ENCODE measurements at regions not wholly inside any gene's neighbourhood (a gene's known extent, or its start where the extent isn't known, plus 50 kb on each side); places are given as distances from the start of the nearest gene placed in this dataset.

DNA sequence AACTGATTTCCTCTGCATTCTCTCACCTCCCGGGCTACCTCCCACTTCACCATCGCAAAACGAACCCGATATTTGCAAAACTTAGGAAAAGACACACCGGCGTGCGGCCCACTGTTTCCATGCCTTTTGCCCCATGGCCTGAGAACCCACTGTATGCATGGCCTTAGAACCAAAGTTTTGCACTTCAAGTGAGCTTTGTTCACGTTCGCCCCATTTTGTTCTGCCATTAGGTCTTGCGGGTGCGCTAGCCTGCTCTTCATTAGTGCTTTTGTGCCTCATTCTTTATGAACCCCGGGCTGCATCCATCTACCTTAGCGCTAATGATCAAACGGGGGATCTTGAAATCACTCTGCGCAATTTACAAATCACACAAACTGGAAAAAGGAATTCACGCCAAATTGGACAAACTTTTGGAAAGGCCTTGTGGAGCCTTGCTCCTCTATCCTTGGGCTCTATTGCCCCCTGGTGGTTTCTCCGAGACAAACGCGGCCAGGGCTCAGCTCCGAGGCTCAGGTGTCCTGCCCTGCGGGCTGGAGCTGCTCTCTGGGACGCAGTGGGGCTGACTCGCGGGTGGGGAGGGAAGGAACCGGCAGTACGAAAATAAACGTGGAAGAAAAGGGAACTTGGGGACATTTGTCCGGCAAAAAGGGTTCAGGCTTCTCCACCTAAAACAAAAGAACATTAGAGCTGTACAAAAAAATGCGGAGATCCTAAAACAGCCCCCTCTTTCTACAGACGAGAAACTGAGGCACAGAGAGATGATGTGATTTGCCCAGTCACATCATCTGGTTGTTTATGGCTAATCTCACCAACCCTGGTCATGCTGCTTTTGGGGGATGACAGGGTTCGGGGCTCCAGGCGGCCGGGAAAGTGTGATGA lies 300.4 kb upstream of the NFE2L3 start:
- TF ChIP-seq, protein P1, sequence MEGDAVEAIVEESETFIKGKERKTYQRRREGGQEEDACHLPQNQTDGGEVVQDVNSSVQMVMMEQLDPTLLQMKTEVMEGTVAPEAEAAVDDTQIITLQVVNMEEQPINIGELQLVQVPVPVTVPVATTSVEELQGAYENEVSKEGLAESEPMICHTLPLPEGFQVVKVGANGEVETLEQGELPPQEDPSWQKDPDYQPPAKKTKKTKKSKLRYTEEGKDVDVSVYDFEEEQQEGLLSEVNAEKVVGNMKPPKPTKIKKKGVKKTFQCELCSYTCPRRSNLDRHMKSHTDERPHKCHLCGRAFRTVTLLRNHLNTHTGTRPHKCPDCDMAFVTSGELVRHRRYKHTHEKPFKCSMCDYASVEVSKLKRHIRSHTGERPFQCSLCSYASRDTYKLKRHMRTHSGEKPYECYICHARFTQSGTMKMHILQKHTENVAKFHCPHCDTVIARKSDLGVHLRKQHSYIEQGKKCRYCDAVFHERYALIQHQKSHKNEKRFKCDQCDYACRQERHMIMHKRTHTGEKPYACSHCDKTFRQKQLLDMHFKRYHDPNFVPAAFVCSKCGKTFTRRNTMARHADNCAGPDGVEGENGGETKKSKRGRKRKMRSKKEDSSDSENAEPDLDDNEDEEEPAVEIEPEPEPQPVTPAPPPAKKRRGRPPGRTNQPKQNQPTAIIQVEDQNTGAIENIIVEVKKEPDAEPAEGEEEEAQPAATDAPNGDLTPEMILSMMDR (conservative IDR thresholded peaks at IDR 0.05), result peak; percentile 92
- TF ChIP-seq EZH2 (IDR thresholded peaks at IDR 0.05; ENCODE audit: low read depth), result no peak
